ENCODE measurements at regions not wholly inside any gene's neighbourhood (a gene's known extent, or its start where the extent isn't known, plus 50 kb on each side); places are given as distances from the start of the nearest gene placed in this dataset.
A peak's percentile ranks its signal among the peaks of the same experiment; 100 is the strongest.

DNA sequence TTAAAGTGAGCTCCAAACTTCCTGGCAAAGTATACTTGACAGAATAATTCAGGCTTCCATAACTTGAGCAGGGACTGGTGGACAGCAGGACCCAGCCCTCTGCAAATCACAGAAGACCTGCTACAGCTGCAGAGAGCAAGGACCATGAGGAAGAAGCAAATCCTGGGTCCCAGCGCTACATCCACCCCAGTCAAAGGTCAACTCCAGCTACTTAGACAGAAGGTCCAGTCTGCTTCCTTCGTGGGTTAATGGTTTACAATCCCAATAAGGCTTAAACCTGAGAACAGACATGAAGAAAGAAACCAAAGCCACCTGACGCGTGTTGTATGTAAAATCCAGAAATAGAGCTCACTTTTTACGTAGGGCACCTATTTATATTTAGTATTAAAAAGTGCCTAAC, 57.7 kb downstream of the SHANK2 start:
- Mint-ChIP-seq H3K36me3 (no peaks in the 10 kb centered on the region), H3K4me1 (no peaks in the 10 kb centered on the region), H3K9me3 (peaks cover 0 to 2% (median 0%) of the 10 kb centered on the region in 5 donors), H3K27ac (no peak overlapping the region), H3K27me3 (peaks cover 9 to 13% of the 10 kb centered on the region in 2 donors), H3K4me3 (no peak overlapping the region)
- Histone ChIP-seq H3K36me3 (ENCODE audit: insufficient read depth, low read length) (no peaks in the 10 kb centered on the region), H3K4me3 (ENCODE audit: low read length) (no peak overlapping the region), H3K27ac (ENCODE audit: low read depth, low read length) (no peak overlapping the region), H3K27me3 (ENCODE audit: insufficient read depth, low read length, poor library complexity, severe bottlenecking) (no peaks in the 10 kb centered on the region), H3K9me3 (ENCODE audit: low read length) (no peaks in the 10 kb centered on the region), H3K4me1 (ENCODE audit: insufficient read depth, low read length) (no peaks in the 10 kb centered on the region)
- CTCF ChIA-PET, result no interaction called here
- no peak for DNase-seq
- POLR2A ChIA-PET, result no interaction called here

DNA sequence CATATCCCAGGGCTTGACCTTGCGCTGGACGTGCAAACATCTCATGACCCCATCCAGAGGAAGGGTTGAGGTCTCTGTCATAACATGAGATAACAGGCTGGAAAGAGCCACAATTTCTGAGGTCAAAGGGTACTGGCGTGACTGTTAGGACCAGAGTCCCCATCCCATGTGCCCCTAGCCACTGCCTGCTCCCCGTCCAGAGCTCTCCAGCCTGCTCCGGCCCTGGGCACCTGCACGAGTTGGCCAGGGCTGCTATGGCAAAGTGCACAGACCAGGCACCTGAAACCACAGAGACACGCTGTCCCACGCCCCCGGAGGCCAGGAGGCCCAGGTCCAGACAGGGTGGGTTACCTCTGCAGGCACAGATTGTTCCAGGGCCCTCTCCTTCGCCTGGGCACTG, 58.9 kb downstream of the SHANK2 start:
- Histone ChIP-seq H3K4me1 (ENCODE audit: insufficient read depth, low read length) (no peaks in the 10 kb centered on the region), H3K36me3 (ENCODE audit: insufficient read depth, low read length) (no peaks in the 10 kb centered on the region), H3K27ac (ENCODE audit: low read depth, low read length) (no peak overlapping the region), H3K9me3 (ENCODE audit: low read length) (no peaks in the 10 kb centered on the region), H3K27me3 (ENCODE audit: insufficient read depth, low read length, poor library complexity, severe bottlenecking) (no peaks in the 10 kb centered on the region), H3K4me3 (ENCODE audit: low read length) (no peak overlapping the region)
- ChIA-PET CTCF (no interaction called here), POLR2A (no interaction called here)
- H3K4me3 Mint-ChIP-seq, result no peak overlapping the region
- H3K4me1 Mint-ChIP-seq, result no peaks in the 10 kb centered on the region
- H3K36me3 Mint-ChIP-seq, result no peaks in the 10 kb centered on the region
- DNase-seq, result no peak
- H3K27ac Mint-ChIP-seq, result no peak overlapping the region
- H3K9me3 Mint-ChIP-seq, result peaks cover 0 to 2% (median 0%) of the 10 kb centered on the region in 5 donors
- H3K27me3 Mint-ChIP-seq, result peaks cover 9 to 13% of the 10 kb centered on the region in 2 donors

DNA sequence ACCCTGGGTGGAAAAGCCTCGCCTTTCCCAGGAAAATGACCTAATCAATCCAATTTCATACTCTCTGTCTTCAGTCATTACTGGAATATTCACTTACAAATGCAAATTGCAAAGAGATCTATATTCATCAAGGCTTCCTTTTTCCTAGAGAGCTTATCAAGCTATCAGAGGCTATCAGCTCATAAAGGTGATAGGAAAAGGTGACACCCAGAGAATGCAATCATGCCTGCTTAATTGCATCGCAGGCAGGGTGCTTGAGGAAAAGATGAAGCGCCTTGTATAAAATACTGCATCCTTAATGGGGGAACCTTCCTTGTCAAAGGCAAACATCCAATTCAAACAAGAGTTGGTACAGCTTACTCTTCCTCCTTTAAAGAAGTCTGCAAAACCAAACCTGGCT, 59.7 kb downstream of the SHANK2 start:
- Mint-ChIP-seq H3K4me3 (no peak overlapping the region), H3K4me1 (no peaks in the 10 kb centered on the region), H3K27ac (no peak overlapping the region), H3K27me3 (peaks cover 9 to 13% of the 10 kb centered on the region in 2 donors), H3K36me3 (no peaks in the 10 kb centered on the region), H3K9me3 (peaks cover 0 to 2% (median 0%) of the 10 kb centered on the region in 5 donors)
- POLR2A ChIA-PET, result no interaction called here
- Histone ChIP-seq H3K27ac (ENCODE audit: low read depth, low read length) (no peak overlapping the region), H3K4me1 (ENCODE audit: insufficient read depth, low read length) (no peaks in the 10 kb centered on the region), H3K36me3 (ENCODE audit: insufficient read depth, low read length) (no peaks in the 10 kb centered on the region), H3K27me3 (ENCODE audit: insufficient read depth, low read length, poor library complexity, severe bottlenecking) (no peaks in the 10 kb centered on the region), H3K4me3 (ENCODE audit: low read length) (no peak overlapping the region), H3K9me3 (ENCODE audit: low read length) (no peaks in the 10 kb centered on the region)
- no peak for DNase-seq
- CTCF ChIA-PET, result no interaction called here

DNA sequence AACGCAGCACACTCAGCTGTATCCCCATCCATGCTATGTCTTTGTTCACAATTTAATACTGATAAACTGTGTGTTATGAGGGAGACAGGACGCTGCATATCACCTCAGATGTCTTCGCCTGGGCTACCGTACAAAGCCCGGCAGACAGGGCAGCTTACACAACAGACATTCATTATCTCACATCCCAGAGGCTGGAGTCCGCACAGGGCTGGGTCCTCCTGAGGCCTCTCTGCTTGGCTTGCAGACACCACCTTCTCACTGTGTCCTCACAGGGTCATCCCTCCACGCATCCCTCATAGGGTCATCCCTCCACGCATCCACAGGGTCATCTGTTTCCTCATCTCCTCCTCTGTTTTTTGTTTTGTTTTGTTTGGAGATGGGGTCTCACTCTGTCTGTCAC, 61.2 kb downstream of the SHANK2 start:
- H3K4me1 ChIP-seq (ENCODE audit: insufficient read depth, low read length), result no peaks in the 10 kb centered on the region
- no peak overlapping the region for H3K4me3 ChIP-seq (ENCODE audit: low read length)
- Mint-ChIP-seq H3K4me3 (no peak overlapping the region), H3K4me1 (no peaks in the 10 kb centered on the region), H3K27ac (no peak overlapping the region), H3K9me3 (peaks cover 0 to 2% (median 0%) of the 10 kb centered on the region in 5 donors), H3K27me3 (peaks cover 9 to 13% of the 10 kb centered on the region in 2 donors), H3K36me3 (no peaks in the 10 kb centered on the region)
- no peak for DNase-seq
- H3K27ac ChIP-seq (ENCODE audit: low read depth, low read length), result no peak overlapping the region
- POLR2A ChIA-PET, result no interaction called here
- CTCF ChIA-PET, result no interaction called here
- H3K9me3 ChIP-seq (ENCODE audit: low read length), result no peaks in the 10 kb centered on the region
- no peaks in the 10 kb centered on the region for H3K36me3 ChIP-seq (ENCODE audit: insufficient read depth, low read length)
- H3K27me3 ChIP-seq (ENCODE audit: insufficient read depth, low read length, poor library complexity, severe bottlenecking), result no peaks in the 10 kb centered on the region

DNA sequence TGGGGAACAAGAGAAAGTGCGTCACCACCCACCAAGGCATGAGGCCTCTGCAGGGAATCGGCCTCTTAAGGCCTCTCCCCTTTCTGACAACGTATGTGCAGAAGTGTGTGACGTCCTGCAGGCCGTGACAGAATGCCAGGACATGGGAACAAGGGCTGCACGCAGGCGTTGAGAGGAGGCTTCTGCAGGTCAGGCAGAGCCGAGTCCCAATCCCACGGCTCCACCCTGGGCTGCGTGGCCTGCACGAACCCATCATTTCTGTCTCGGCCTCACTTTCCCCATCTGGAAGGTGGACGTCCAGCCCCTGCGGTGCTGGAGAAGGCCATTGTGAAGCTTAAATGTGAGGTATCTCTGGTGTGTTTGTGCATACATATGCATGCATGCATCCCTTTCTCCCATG, 61.8 kb downstream of the SHANK2 start:
- H3K9me3 ChIP-seq (ENCODE audit: low read length), result no peaks in the 10 kb centered on the region
- no peaks in the 10 kb centered on the region for H3K36me3 ChIP-seq (ENCODE audit: insufficient read depth, low read length)
- CTCF ChIA-PET, result no interaction called here
- POLR2A ChIA-PET, result no interaction called here
- H3K9me3 Mint-ChIP-seq, result peaks cover 0 to 2% (median 0%) of the 10 kb centered on the region in 5 donors
- no peak overlapping the region for H3K4me3 Mint-ChIP-seq
- peaks cover 9 to 13% of the 10 kb centered on the region in 2 donors for H3K27me3 Mint-ChIP-seq
- no peaks in the 10 kb centered on the region for H3K27me3 ChIP-seq (ENCODE audit: insufficient read depth, low read length, poor library complexity, severe bottlenecking)
- H3K4me1 Mint-ChIP-seq, result no peaks in the 10 kb centered on the region
- no peak overlapping the region for H3K27ac ChIP-seq (ENCODE audit: low read depth, low read length)
- H3K4me1 ChIP-seq (ENCODE audit: insufficient read depth, low read length), result no peaks in the 10 kb centered on the region
- H3K4me3 ChIP-seq (ENCODE audit: low read length), result no peak overlapping the region
- no peak overlapping the region for H3K27ac Mint-ChIP-seq
- DNase-seq, result no peak
- H3K36me3 Mint-ChIP-seq, result no peaks in the 10 kb centered on the region

DNA sequence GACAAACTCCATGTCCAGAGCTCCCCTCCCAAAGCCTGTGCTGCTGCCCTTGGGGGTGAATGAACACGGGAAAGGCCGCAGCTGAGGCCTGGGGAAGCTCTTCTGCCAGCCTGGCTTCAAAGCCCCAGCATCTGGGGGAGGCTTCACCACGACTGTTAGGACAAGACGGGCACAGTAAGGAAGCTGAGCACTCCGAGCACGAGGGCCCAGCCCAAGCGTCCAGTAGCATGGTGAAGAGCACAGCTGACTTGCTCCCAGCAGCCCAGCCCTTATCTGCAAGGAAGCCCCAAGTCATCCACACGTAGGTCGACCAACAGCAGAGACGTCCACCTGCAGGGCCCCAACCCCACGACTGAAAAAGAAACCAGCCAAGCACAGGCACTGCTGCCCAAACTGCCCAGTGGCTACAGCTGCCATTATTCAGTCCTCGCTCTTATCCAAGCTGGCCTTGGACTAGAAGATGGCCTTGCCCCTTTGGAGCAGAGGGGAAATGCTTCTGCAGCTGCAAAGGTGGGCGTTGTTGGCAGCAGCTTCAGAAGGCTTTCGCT, 62.5 kb downstream of the SHANK2 start:
- CTCF ChIA-PET, result no interaction called here
- no peak overlapping the region for H3K4me3 ChIP-seq (ENCODE audit: low read length)
- no peak overlapping the region for H3K27ac ChIP-seq (ENCODE audit: low read depth, low read length)
- Mint-ChIP-seq H3K36me3 (no peaks in the 10 kb centered on the region), H3K27ac (no peak overlapping the region), H3K27me3 (peaks cover 9 to 13% of the 10 kb centered on the region in 2 donors), H3K4me1 (no peaks in the 10 kb centered on the region), H3K9me3 (peaks cover 0 to 2% (median 0%) of the 10 kb centered on the region in 5 donors), H3K4me3 (no peak overlapping the region)
- POLR2A ChIA-PET, result no interaction called here
- no peak for DNase-seq
- no peaks in the 10 kb centered on the region for H3K27me3 ChIP-seq (ENCODE audit: insufficient read depth, low read length, poor library complexity, severe bottlenecking)
- no peaks in the 10 kb centered on the region for H3K9me3 ChIP-seq (ENCODE audit: low read length)
- H3K4me1 ChIP-seq (ENCODE audit: insufficient read depth, low read length), result no peaks in the 10 kb centered on the region
- H3K36me3 ChIP-seq (ENCODE audit: insufficient read depth, low read length), result no peaks in the 10 kb centered on the region

DNA sequence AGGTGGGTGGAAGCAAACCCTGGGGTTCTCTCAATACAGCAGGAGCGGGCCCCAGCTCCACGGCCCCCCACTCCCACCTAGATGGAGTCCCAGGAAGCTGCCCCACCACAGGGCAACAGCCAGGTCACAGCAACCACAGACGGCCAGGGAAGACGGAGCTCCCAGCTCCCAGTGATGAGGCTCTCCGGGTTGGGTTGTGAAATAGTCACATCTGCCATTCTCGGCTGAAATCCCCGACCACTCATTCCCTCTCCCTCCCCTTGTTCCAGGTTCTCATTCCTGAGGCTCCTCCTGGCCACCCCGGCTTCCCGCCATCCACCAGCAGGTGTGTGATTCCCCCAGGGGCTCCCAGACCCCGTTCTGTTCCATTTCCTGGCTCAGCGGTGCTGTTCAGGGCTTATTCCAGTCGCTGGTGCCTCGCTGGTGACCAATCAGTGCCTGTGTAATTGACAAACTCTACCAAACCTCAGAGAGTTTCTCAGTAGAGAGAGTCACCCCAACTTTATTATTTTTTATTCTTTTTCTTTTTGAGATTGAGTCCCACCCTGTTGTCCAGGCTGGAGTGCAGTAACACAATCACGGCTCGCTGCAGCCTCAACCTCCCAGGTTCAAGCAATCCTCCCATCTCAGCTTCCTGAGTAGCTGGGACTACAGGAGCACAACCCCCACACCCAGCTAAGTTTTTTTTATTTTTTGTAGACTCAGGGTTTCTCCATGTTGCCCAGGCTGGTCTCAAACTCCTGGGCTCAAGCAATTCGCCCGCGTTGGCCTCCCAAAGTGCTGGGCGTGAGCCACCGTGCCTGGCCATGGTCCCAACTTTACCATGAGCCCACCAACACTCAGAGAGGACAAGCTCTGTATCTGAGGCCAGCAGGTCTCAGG, 63.2 kb downstream of the SHANK2 start:
- CTCF ChIA-PET, result no interaction called here
- H3K36me3 ChIP-seq (ENCODE audit: insufficient read depth, low read length), result no peaks in the 10 kb centered on the region
- H3K9me3 ChIP-seq (ENCODE audit: low read length), result no peaks in the 10 kb centered on the region
- no peaks in the 10 kb centered on the region for H3K36me3 Mint-ChIP-seq
- no peaks in the 10 kb centered on the region for H3K4me1 Mint-ChIP-seq
- no peak overlapping the region for H3K27ac Mint-ChIP-seq
- no peaks in the 10 kb centered on the region for H3K4me1 ChIP-seq (ENCODE audit: insufficient read depth, low read length)
- POLR2A ChIA-PET, result no interaction called here
- peaks cover 6 to 10% of the 10 kb centered on the region in 2 donors for H3K27me3 Mint-ChIP-seq
- no peak overlapping the region for H3K27ac ChIP-seq (ENCODE audit: low read depth, low read length)
- DNase-seq, result no peak
- no peaks in the 10 kb centered on the region for H3K27me3 ChIP-seq (ENCODE audit: insufficient read depth, low read length, poor library complexity, severe bottlenecking)
- no peak overlapping the region for H3K4me3 ChIP-seq (ENCODE audit: low read length)
- no peak overlapping the region for H3K4me3 Mint-ChIP-seq
- H3K9me3 Mint-ChIP-seq, result no peaks in the 10 kb centered on the region

DNA sequence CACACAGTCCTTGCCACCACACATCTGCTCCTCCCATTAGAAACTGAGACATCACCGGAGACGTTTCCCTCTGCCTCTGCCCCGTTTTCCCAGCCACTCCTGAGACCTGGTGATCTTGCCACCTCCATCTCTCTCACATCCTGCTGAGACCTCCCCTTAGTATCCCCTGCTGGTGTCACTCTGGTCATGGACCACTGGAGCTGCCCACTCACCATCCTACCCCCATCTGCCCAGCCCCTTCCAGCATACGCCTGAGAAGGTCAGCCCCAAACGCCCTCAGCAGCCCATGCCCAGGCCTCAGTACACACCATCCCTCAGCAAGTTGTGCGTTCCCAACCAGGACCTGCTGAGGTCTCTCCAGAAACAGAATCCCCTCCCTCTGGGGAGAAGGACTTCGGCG, 64.3 kb downstream of the SHANK2 start:
- H3K4me1 Mint-ChIP-seq, result no peaks in the 10 kb centered on the region
- H3K9me3 Mint-ChIP-seq, result no peaks in the 10 kb centered on the region
- peak overlapping the region in 1 of 8 donors; percentile 11 for H3K27ac Mint-ChIP-seq
- no peak overlapping the region for H3K4me3 ChIP-seq (ENCODE audit: low read length)
- peaks cover 4% of the 10 kb centered on the region in 2 donors for H3K27me3 Mint-ChIP-seq
- H3K36me3 Mint-ChIP-seq, result no peaks in the 10 kb centered on the region
- no peak overlapping the region for H3K27ac ChIP-seq (ENCODE audit: low read depth, low read length)
- no peak overlapping the region for H3K4me3 Mint-ChIP-seq
- ChIA-PET POLR2A (no interaction called here), CTCF (no interaction called here)
- DNase-seq, result no peak
- H3K9me3 ChIP-seq (ENCODE audit: low read length), result no peaks in the 10 kb centered on the region
- H3K27me3 ChIP-seq (ENCODE audit: insufficient read depth, low read length, poor library complexity, severe bottlenecking), result no peaks in the 10 kb centered on the region
- no peaks in the 10 kb centered on the region for H3K36me3 ChIP-seq (ENCODE audit: insufficient read depth, low read length)
- no peaks in the 10 kb centered on the region for H3K4me1 ChIP-seq (ENCODE audit: insufficient read depth, low read length)
